GM12873 (cell line): ENCODE measurements at regions not wholly inside any gene's neighbourhood (a gene's known extent, or its start where the extent isn't known, plus 50 kb on each side); places are given as distances from the start of the nearest gene placed in this dataset.

ENCODE experiments used
- TF ChIP-seq, protein P1 (sequence below): IDR thresholded peaks from 2 replicates; pipeline ENCODE4 v1.5.1; 2012; ENCODE audit warnings: low read depth, mild to moderate bottlenecking, moderate library complexity, low read length, control low read depth; ENCODE audit not compliant: insufficient read depth; ENCODE audit errors: missing control alignments

DNA sequence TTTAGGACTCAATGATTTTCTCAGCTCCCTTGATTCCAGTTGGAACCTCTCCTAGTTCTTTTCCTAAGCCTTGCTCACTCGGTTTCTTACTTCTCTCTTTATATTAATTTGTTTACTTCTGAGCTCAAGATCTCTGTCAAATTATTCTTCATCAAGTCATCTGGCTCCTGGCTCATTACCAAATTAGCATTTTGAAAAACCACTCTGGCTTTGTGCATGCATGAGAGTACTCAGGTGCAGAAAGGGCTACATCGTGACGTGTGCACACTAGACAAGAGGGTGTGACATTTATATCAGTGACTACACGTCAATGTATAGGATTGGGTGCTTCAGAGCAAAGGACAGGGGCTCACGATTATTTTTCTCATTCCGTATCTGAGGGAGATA, 645.7 kb upstream of the DPP6 start:
- TF ChIP-seq, protein P1, sequence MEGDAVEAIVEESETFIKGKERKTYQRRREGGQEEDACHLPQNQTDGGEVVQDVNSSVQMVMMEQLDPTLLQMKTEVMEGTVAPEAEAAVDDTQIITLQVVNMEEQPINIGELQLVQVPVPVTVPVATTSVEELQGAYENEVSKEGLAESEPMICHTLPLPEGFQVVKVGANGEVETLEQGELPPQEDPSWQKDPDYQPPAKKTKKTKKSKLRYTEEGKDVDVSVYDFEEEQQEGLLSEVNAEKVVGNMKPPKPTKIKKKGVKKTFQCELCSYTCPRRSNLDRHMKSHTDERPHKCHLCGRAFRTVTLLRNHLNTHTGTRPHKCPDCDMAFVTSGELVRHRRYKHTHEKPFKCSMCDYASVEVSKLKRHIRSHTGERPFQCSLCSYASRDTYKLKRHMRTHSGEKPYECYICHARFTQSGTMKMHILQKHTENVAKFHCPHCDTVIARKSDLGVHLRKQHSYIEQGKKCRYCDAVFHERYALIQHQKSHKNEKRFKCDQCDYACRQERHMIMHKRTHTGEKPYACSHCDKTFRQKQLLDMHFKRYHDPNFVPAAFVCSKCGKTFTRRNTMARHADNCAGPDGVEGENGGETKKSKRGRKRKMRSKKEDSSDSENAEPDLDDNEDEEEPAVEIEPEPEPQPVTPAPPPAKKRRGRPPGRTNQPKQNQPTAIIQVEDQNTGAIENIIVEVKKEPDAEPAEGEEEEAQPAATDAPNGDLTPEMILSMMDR: no peak

DNA sequence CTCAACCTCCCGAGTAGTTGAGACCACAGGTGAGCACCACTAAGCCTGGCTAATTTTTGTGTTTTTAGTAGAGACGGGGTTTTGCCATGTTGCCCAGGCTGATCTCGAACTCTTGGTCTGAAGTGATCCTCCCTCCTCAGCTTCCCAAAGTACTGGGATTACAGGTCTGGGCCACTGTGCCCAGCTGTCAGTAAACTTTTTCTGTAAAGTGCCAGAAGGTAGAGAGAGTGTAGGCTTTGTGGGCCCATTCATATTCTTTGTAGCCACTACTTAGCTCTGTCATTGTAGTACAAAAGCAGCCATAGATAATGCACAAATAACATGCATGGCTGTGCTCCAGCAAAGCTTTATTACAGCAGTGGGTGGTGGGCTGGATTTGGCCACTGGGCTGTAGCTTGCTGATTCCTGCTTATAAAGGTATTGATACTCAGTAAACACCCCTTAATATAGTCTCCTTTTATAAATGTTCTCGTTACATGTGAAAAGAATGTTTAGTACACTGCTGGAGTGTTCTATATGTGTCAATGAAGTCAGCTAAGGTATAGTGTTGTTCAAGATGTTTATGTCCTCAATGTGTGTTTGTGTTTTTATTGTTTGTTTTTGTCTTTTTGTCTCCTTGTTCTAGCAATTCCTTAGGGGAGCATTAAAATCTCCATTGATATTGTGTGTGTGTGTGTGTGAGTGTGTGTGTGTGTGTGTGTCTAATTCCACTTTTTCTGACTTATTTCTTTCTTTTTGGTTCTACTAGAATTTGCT, 644.7 kb upstream of the DPP6 start:
- TF ChIP-seq, protein P1: no peak

DNA sequence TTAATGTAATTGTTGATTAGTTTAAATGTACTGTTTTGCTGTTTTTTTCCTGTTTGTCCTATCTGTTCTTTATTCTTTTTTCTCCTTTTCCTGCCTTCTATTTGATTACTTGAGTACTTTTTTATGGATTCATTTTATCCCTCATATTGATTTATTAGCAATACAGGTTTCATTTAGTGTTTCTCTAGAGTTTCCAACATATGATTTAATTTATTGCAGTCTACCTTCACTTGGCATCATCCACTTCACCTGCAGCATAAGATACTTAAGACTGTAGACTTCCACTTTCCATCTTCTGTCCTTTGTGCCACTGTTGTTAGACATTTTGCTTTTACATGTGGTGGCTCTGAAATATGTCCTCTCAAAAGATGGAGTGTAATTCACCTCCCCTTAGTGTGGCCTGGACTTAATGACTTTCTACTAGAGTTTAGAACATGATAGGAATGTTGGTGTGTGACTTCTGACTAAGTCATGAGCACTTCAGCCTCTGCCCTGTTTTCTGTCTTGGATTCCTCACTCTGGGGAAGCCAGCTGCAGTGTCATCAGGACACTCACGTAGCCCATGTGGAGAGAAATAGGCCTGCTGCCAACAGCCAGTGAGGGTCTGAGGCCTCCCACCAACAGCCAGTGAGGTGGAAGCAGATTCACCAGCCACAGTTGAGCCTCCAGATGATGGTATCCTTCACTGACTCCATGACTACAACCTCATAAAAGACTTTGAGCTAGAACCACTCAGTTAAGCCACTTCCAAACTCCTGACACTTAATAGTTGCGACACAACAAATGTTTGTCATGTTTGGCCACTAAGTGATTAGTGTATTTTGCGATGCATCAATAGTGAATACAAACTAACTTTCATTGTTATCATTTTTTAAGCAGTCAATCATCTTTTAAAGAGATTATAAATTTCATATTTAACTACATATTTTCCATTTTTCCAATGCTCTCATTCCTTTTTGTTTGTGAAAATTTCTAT, 643.5 kb upstream of the DPP6 start:
- TF ChIP-seq, protein P1: no peak

DNA sequence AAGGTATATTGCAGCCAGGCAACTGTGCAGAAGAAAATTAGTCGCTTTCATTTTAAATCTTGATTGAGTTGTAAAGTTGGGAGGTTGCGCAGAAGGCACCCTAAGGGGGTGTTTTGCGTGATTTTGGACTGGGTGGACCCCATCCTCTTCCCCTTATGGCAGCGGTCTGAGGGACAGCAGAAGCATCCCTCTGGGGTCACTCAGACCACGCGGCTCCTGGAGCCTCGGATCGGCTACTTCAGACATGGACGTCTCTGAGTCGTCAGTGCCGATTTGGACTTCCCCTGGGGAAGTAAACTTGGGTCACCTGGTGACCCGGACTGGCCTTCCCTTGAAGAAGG, 639.0 kb upstream of the DPP6 start:
- TF ChIP-seq, protein P1: no peak

DNA sequence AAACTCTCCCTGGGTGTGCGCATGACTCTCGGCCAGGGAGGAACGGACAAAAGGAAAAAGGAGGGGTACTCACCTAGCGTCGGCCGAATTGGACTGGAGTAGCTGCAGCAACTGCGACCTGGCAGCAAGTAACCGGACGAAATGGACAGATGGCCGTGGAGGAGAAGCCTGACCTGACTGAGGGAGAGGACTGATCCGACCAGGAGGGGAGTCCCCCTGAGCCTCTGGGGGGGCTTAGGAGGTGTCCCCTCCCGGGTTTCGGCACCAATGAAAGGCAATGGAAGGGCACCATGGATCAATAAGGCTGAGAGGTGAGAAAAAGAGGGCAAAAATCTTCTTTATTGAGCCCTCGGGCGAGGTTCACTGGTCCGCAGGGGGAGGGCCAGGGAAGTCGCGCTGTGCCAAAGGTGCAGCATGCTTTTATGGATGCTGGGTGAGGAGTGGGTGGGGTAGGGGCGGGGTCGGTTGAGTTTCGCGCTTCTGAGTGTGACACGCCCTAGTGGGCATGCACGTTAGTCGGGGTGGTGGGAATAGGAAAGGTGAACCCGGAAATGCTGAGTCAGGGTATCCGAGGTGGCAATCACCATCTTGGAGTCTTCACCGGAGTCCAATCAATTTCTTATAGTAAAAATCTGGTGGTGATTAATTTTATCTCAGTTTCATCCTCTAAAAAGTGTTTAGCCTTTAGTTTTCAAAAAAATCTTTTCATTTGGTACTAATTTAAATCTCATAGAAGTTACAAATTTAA, 638.5 kb upstream of the DPP6 start:
- TF ChIP-seq, protein P1: no peak

DNA sequence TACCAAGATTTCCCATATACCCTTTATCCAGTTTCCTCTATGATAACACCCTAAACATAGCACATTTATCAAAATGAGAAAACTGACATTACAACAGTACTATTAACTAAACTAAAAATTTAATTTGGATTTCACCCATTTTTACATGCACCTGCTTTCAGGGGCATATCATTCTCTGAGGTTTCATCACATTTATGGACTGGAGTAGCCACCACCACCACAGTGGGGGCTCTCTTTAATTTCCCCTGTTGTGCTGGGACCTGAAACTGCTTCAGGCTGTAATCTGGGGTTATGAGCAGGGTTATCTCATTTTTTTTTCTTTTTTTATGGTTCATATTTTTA, 637.9 kb upstream of the DPP6 start:
- TF ChIP-seq, protein P1: no peak

DNA sequence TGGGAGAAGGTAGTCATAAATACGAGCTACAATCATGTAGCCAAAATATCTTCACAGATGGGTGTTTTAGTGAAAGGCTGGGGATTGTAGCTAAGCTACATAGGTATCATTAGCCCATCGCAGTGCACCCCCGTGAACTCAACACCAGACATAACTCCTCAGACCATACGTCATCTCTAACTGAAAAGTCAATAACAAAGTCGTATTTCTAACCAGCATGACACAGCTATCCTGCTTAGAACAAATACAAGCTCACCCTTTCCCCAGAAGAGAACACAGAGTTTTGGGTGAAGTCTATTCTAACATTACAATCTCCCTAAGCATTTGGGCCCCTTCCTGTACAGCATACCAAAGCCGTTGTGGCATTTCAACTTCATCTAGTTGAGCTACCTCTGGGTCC, 636.6 kb upstream of the DPP6 start:
- TF ChIP-seq, protein P1: no peak
